Ishikawa (cell line): ENCODE measurements at regions not wholly inside any gene's neighbourhood (a gene's known extent, or its start where the extent isn't known, plus 50 kb on each side); places are given as distances from the start of the nearest gene placed in this dataset.

Experiments used
- EP300 ChIP-seq: IDR thresholded peaks from 2 replicates; pipeline ENCODE4 v1.6.1; 2012; ENCODE audit warnings: borderline replicate concordance
- TAF1 ChIP-seq: IDR thresholded peaks from 2 replicates; pipeline ENCODE4 v1.6.1; 2012; ENCODE audit warnings: low read depth, mild to moderate bottlenecking
- TEAD4 ChIP-seq: IDR thresholded peaks from 2 replicates; pipeline ENCODE4 v1.6.1; 2012

GRCh38 chr2:19569300-19569791, 210.9 kb upstream of the OSR1 start:
- TF ChIP-seq TEAD4: no peak
- TF ChIP-seq TAF1: no peak
- TF ChIP-seq EP300: no peak
